ENCODE measurements at regions not wholly inside any gene's neighbourhood (a gene's known extent, or its start where the extent isn't known, plus 50 kb on each side); places are given as distances from the start of the nearest gene placed in this dataset.

DNA sequence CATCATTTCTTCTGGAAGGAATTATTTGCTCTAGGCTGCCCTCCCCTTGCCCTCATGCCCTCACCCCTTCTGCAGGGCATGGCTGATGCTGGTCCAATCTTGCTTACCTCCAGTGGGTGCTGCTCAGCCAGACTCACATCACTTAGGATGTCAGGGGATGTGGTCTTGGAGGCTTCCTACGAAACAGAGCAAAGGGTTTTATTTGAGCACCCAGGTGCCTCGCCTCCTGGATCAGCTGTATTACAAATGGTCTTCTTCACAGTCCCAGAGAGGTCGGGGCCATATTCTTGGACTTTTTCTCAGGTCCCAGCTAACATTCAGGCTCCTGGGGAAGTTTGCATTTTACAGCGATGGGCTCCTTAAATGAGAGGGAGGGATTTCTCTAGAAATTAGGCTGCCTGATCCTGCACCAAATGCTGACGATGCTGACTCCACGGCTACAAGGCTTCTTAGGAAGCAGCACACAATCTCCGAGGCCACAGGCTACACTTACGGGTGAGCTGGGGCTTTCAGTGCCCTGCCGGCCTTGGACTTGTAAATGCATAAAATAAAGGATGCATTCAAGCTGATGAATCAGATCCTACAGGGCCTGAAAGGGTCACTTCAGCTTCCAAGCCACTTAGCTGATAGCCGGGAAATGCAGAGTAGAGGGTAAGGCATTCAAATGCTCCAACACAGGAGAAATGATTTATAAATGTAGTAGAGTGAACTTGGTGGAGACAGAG, 159.8 kb upstream of the ECI2 start:
- TF ChIP-seq FOXA1 (IDR thresholded peaks at IDR 0.05) (no peak), FOXK2 (IDR thresholded peaks at IDR 0.05) (no peak)
- no peak for DNase-seq (ENCODE audit: extremely low spot score)
- ChIA-PET CTCF (no interaction called here), POLR2A (no interaction called here)

DNA sequence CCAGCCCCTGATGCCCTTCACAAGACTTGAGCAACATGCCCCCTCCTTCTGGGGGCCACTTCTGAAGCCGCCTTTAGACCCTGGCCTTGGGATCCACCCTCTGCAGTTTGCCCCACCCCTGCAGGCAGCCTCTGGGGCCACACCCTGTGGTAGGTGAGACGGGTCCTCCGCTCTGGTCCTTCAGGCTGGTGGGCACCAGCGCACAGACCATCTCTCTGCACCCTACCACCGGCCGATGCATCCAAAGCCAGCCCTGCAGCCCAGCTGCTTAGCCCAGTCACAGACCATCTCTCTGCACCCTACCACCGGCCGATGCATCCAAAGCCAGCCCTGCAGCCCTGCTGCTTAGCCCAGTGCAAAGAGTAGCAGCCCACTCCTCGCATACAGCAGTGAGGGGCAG, 159.3 kb upstream of the ECI2 start:
- ChIA-PET CTCF (no interaction called here), POLR2A (no interaction called here)
- DNase-seq (ENCODE audit: extremely low spot score): no peak
- TF ChIP-seq LEF1 (IDR thresholded peaks at IDR 0.05; ENCODE audit: borderline replicate concordance): no peak
- no peak for TF ChIP-seq HDGF (IDR thresholded peaks at IDR 0.05; ENCODE audit: borderline replicate concordance)

DNA sequence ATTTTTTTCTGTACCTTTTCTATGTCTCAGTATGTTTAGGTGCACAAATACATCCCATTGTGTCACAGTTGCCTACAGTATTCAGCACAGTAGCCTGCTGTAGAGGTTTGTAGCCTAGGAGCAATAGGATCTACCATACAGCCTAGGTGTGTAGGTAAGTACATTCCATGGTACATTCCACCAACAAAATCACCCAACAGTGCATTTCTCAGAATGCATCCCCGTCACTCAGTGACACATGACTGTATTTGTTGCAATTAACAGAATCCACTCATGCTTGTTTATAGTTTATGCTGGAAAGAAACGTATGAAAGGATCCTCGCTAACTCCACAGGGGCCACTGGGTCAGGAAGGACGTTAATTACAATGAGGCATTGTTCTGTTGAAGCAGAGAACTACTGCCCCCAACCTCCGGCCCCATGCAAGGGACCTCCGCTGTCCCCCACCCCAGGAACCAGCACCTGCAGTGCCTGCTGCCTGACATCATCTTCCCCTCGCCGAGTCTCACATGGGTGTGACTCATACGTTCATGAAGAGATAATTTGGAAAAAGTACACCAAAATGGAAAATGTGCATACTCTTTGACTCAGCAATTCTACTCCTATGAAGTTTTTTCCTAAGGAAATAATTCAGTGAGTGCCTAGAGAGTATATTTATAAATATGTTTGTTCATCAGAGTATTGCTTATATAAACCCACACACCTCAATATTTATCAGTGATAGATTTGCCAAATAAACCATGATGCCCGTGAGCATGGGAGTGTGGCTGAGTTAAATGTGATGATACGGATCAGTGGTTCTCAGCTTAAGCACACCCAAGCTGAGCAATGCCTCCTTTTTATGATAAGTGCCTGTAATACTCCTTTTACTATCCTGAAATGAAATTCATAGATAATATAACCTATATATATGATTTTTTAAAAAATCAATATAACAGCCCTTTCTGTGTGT, 156.4 kb upstream of the ECI2 start:
- CTCF ChIA-PET: interaction anchor here (0.6 kb wide), 1 partner anchor 27 kb away, joined by 3 read pairs; no protein-coding TSS in a partner anchor
- DNase-seq (ENCODE audit: extremely low spot score): no peak
- TF ChIP-seq ZNF384 (IDR thresholded peaks at IDR 0.05): no peak
- TF ChIP-seq FOXM1 (IDR thresholded peaks at IDR 0.05; ENCODE audit: borderline replicate concordance): no peak
- no peak for TF ChIP-seq CTBP1 (IDR thresholded peaks at IDR 0.05; ENCODE audit: borderline replicate concordance)
- TF ChIP-seq FOXK2 (IDR thresholded peaks at IDR 0.05): no peak
- no peak for TF ChIP-seq FOXA1 (IDR thresholded peaks at IDR 0.05)
- TF ChIP-seq PKNOX1 (IDR thresholded peaks at IDR 0.05): no peak
- no peak for TF ChIP-seq LEF1 (IDR thresholded peaks at IDR 0.05; ENCODE audit: borderline replicate concordance)
- TF ChIP-seq ARNT (IDR thresholded peaks at IDR 0.05): no peak
- TF ChIP-seq HDGF (IDR thresholded peaks at IDR 0.05; ENCODE audit: borderline replicate concordance): no peak
- no peak for TF ChIP-seq ELF4 (IDR thresholded peaks at IDR 0.05)
- POLR2A ChIA-PET: no interaction called here

DNA sequence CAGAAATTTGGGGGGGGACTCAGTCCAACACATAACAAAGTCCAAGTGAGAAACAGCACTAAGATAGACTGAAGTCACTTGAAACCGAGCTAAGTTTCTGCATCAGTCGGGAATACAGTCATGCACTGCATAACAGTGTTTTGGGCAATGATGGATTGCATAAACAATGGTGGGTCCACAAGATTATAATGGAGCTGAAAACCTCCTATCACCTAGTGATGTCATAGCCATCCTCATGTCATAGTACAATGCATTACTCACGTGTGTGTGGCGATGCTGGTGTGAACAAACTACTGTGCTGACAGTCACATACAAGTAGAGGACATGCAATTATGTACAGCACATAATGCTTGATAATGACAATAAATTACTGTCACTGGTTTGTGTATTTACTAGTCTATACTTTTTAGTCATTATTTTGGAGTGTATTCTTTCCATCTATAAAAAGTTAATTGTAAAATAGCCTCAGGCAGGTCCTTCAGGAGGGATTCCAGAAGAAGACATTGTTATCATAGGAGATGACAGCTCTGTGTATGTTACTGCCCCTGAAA, 154.5 kb upstream of the ECI2 start:
- TF ChIP-seq PKNOX1 (IDR thresholded peaks at IDR 0.05) (peak; percentile 62), ZNF384 (IDR thresholded peaks at IDR 0.05) (no peak)
- no peak for DNase-seq (ENCODE audit: extremely low spot score)
- ChIA-PET POLR2A (no interaction called here), CTCF (no interaction called here)

- TF ChIP-seq HDGF (IDR thresholded peaks at IDR 0.05; ENCODE audit: borderline replicate concordance) (no peak), FOXM1 (IDR thresholded peaks at IDR 0.05; ENCODE audit: borderline replicate concordance) (no peak), TARDBP (IDR thresholded peaks at IDR 0.05) (no peak), LEF1 (IDR thresholded peaks at IDR 0.05; ENCODE audit: borderline replicate concordance) (no peak), L3MBTL2 (conservative IDR thresholded peaks at IDR 0.05) (no peak), FOXA1 (IDR thresholded peaks at IDR 0.05) (no peak), BHLHE40 (IDR thresholded peaks at IDR 0.05; ENCODE audit: borderline replicate concordance) (no peak), FOXK2 (IDR thresholded peaks at IDR 0.05) (no peak), PKNOX1 (IDR thresholded peaks at IDR 0.05) (no peak), ELF4 (IDR thresholded peaks at IDR 0.05) (no peak), ARNT (IDR thresholded peaks at IDR 0.05) (no peak), SP1 (IDR thresholded peaks at IDR 0.05) (no peak), CTBP1 (IDR thresholded peaks at IDR 0.05; ENCODE audit: borderline replicate concordance) (no peak), SUZ12 (IDR thresholded peaks at IDR 0.05) (no peak), NFRKB (IDR thresholded peaks at IDR 0.05) (no peak), ZNF384 (IDR thresholded peaks at IDR 0.05) (no peak)
- POLR2A ChIA-PET: no interaction called here
Observed at GRCh38 chr6:4287811-4288244, 152.5 kb upstream of the ECI2 start.

GRCh38 chr6:4287372-4287771, 152.0 kb upstream of the ECI2 start:
- no peak for DNase-seq (ENCODE audit: extremely low spot score)
- no peak for TF ChIP-seq ELF4 (IDR thresholded peaks at IDR 0.05)
- no peak for TF ChIP-seq TARDBP (IDR thresholded peaks at IDR 0.05)
- no peak for TF ChIP-seq BHLHE40 (IDR thresholded peaks at IDR 0.05; ENCODE audit: borderline replicate concordance)
- no peak for TF ChIP-seq CTBP1 (IDR thresholded peaks at IDR 0.05; ENCODE audit: borderline replicate concordance)
- no peak for TF ChIP-seq NFRKB (IDR thresholded peaks at IDR 0.05)
- no peak for TF ChIP-seq FOXK2 (IDR thresholded peaks at IDR 0.05)
- ChIA-PET CTCF (no interaction called here), POLR2A (no interaction called here)

More at GRCh38 chr6:4287811-4288244, 152.5 kb upstream of the ECI2 start:
- CTCF ChIA-PET: no interaction called here
- no peak for DNase-seq (ENCODE audit: extremely low spot score)

Measured in HEK293T (cell line).